Neural cell (in vitro differentiated cells): ENCODE measurements at regions not wholly inside any gene's neighbourhood (a gene's known extent, or its start where the extent isn't known, plus 50 kb on each side); places are given as distances from the start of the nearest gene placed in this dataset.

Source experiments
- H2AFZ ChIP-seq: fragments of 200-600, 300-800 bp; sonication (generic), shearing (Covaris generic); 2 replicates; pipeline ENCODE4 v1.6.0; 2014; ENCODE audit warnings: low read depth, mild to moderate bottlenecking, antibody characterized with exemption, low read length, moderate library complexity
- H3F3A ChIP-seq: fragments of 200-600 bp; shearing (Covaris generic); 2 replicates; pipeline ENCODE4 v1.6.1; 2016; ENCODE audit warnings: mild to moderate bottlenecking, moderate library complexity, mixed read lengths, antibody characterized with exemption, low read length; ENCODE audit not compliant: insufficient read depth, poor library complexity, severe bottlenecking
- H3K27ac ChIP-seq: fragments of 200-600, 300-800 bp; sonication (generic), shearing (Covaris generic); 2 replicates; pipeline ENCODE4 v1.5.1; 2014; ENCODE audit warnings: mild to moderate bottlenecking, low read length, moderate library complexity
- H3K27me3 ChIP-seq: fragments of 300-800, 200-600 bp; sonication (generic), shearing (Covaris generic); 2 replicates; pipeline ENCODE4 v1.6.0; 2014; ENCODE audit warnings: mild to moderate bottlenecking, low read depth, low read length, moderate library complexity; ENCODE audit not compliant: insufficient read depth
- H3K36me3 ChIP-seq: fragments of 300-800, 200-600 bp; sonication (generic), shearing (Covaris generic); 2 replicates; pipeline ENCODE4 v1.5.1; 2014; ENCODE audit warnings: mild to moderate bottlenecking, antibody characterized with exemption, low read length, moderate library complexity; ENCODE audit not compliant: insufficient read depth
- H3K4me2 ChIP-seq: fragments of 300-800, 200-600 bp; sonication (generic), shearing (Covaris generic); 2 replicates; pipeline ENCODE4 v1.6.0; 2014; ENCODE audit warnings: mild to moderate bottlenecking, low read length
- H3K4me3 ChIP-seq: fragments of 300-800, 200-600 bp; sonication (generic), shearing (Covaris generic); 2 replicates; pipeline ENCODE4 v1.5.1; 2014; ENCODE audit warnings: mild to moderate bottlenecking, low read length, moderate library complexity
- H3K79me2 ChIP-seq: fragments of 200-600 bp; shearing (Covaris generic); replicated peaks from 2 replicates; pipeline ENCODE4 v1.6.0; 2014; ENCODE audit warnings: mild to moderate bottlenecking, low read length, moderate library complexity; ENCODE audit not compliant: insufficient read depth
- H3K9ac ChIP-seq: fragments of 300-800, 200-600 bp; sonication (generic), shearing (Covaris generic); 2 replicates; pipeline ENCODE4 v1.6.1; 2016; ENCODE audit warnings: mild to moderate bottlenecking, low read length, mixed read lengths
- H3K9me2 ChIP-seq: fragments of 200-600 bp; shearing (Covaris generic); 2 replicates; pipeline ENCODE4 v1.6.1; 2016; ENCODE audit warnings: mild to moderate bottlenecking, low read length, mixed read lengths; ENCODE audit not compliant: insufficient read depth
- H3K9me3 ChIP-seq: fragments of 200-600, 300-800 bp; sonication (generic), shearing (Covaris generic); 2 replicates; pipeline ENCODE4 v1.6.1; 2016; ENCODE audit warnings: mild to moderate bottlenecking, mixed run types, low read length, moderate library complexity, mixed read lengths
- H4K20me1 ChIP-seq: fragments of 200-600 bp; shearing (Covaris generic); 2 replicates; pipeline ENCODE4 v1.6.1; 2016; ENCODE audit warnings: mild to moderate bottlenecking, mixed run types; ENCODE audit not compliant: insufficient read depth
- CTCF ChIP-seq: fragments of 450-650 bp; IDR thresholded peaks from 2 replicates; pipeline ENCODE4 v1.5.1; 2014; ENCODE audit warnings: antibody characterized with exemption, mild to moderate bottlenecking, moderate library complexity; ENCODE audit not compliant: poor library complexity, severe bottlenecking
- EP300 ChIP-seq: fragments of 450-650 bp; conservative IDR thresholded peaks from 2 replicates; pipeline ENCODE4 v1.6.1; 2014; ENCODE audit warnings: antibody characterized with exemption, mild to moderate bottlenecking, moderate library complexity; ENCODE audit not compliant: poor library complexity, severe bottlenecking
- EZH2 ChIP-seq: fragments of 200-600, 300-800 bp; shearing (Covaris generic), sonication (generic); IDR thresholded peaks from 2 replicates; pipeline ENCODE4 v1.6.1; 2014; ENCODE audit warnings: antibody characterized with exemption, low read length, borderline replicate concordance, mild to moderate bottlenecking; ENCODE audit not compliant: insufficient read depth, poor library complexity, severe bottlenecking
- MXI1 ChIP-seq: fragments of 450-650 bp; conservative IDR thresholded peaks from 2 replicates; pipeline ENCODE4 v1.6.1; 2014; ENCODE audit warnings: antibody characterized with exemption, mild to moderate bottlenecking; ENCODE audit not compliant: poor library complexity, severe bottlenecking
- POLR2AphosphoS5 ChIP-seq: IDR thresholded peaks from 2 replicates; pipeline ENCODE4 v1.6.1; 2012
- RAD21 ChIP-seq: fragments of 450-650 bp; conservative IDR thresholded peaks from 2 replicates; pipeline ENCODE4 v1.6.1; 2014; ENCODE audit warnings: antibody characterized with exemption, mild to moderate bottlenecking, moderate library complexity
- REST ChIP-seq: IDR thresholded peaks from 2 replicates; pipeline ENCODE4 v1.6.1; 2012; ENCODE audit warnings: borderline replicate concordance
- SMC3 ChIP-seq: fragments of 450-650 bp; conservative IDR thresholded peaks from 2 replicates; pipeline ENCODE4 v1.6.1; 2014; ENCODE audit warnings: antibody characterized with exemption, mild to moderate bottlenecking, moderate library complexity; ENCODE audit not compliant: poor library complexity
- TAF1 ChIP-seq: IDR thresholded peaks from 2 replicates; pipeline ENCODE4 v1.6.1; 2012; ENCODE audit warnings: low read depth

- no peaks in the 10 kb centered on the region for H3F3A ChIP-seq
- TF ChIP-seq MXI1 = no peak
- H2AFZ ChIP-seq = no peak overlapping the region
- H3K9me2 ChIP-seq = no peaks in the 10 kb centered on the region
- H3K9me3 ChIP-seq = no peaks in the 10 kb centered on the region
- H3K9ac ChIP-seq = no peak overlapping the region
- H3K79me2 ChIP-seq = no peaks in the 10 kb centered on the region
- H3K4me2 ChIP-seq = no peak overlapping the region
- no peaks in the 10 kb centered on the region for H3K27me3 ChIP-seq
- no peak overlapping the region for H3K4me3 ChIP-seq
- H4K20me1 ChIP-seq = no peaks in the 10 kb centered on the region
- no peaks in the 10 kb centered on the region for H3K36me3 ChIP-seq
- no peak overlapping the region for H3K27ac ChIP-seq
Measured at GRCh38 chr2:108082978-108083377, 96.7 kb downstream of the SLC5A7 start.

- Histone ChIP-seq H3K27me3 (no peaks in the 10 kb centered on the region), H3F3A (no peaks in the 10 kb centered on the region), H3K9me2 (no peaks in the 10 kb centered on the region), H4K20me1 (no peaks in the 10 kb centered on the region), H3K4me3 (no peak overlapping the region), H3K79me2 (no peaks in the 10 kb centered on the region), H3K9me3 (no peaks in the 10 kb centered on the region), H2AFZ (no peak overlapping the region), H3K36me3 (no peaks in the 10 kb centered on the region), H3K9ac (no peak overlapping the region), H3K4me2 (no peak overlapping the region), H3K27ac (no peak overlapping the region)
- TF ChIP-seq REST (no peak), CTCF (no peak), MXI1 (no peak), EZH2 (no peak), SMC3 (no peak), EP300 (no peak), POLR2AphosphoS5 (no peak), RAD21 (no peak), TAF1 (no peak)
Measured at GRCh38 chr2:108084311-108084710, 98.0 kb downstream of the SLC5A7 start.

GRCh38 chr2:108092886-108093285 lies 106.6 kb downstream of the SLC5A7 start:
- Histone ChIP-seq H3K9me2 (no peaks in the 10 kb centered on the region), H3K9me3 (peaks cover 3% of the 10 kb centered on the region), H3K27ac (no peak overlapping the region), H3K79me2 (no peaks in the 10 kb centered on the region), H3K4me3 (no peak overlapping the region), H3K36me3 (no peaks in the 10 kb centered on the region), H4K20me1 (no peaks in the 10 kb centered on the region), H3K9ac (no peak overlapping the region), H2AFZ (no peak overlapping the region), H3K27me3 (no peaks in the 10 kb centered on the region), H3K4me2 (no peak overlapping the region), H3F3A (no peaks in the 10 kb centered on the region)
- TF ChIP-seq CTCF = no peak
- TF ChIP-seq EP300 = no peak
- TF ChIP-seq SMC3 = no peak
- TF ChIP-seq TAF1 = no peak
- TF ChIP-seq MXI1 = no peak
- TF ChIP-seq POLR2AphosphoS5 = no peak
- no peak for TF ChIP-seq EZH2
